Mesothelial cell of epicardium (in vitro differentiated cells): ENCODE measurements at regions not wholly inside any gene's neighbourhood (a gene's known extent, or its start where the extent isn't known, plus 50 kb on each side); places are given as distances from the start of the nearest gene placed in this dataset.
A peak's percentile ranks its signal among the peaks of the same experiment; 100 is the strongest.

Experiments used
- DNase-seq, 2 experiments: peaks; one replicate each; pipeline ENCODE4 v3.0.0; 2021; ENCODE audit warnings: low spot score in 2 of 2; ENCODE audit not compliant: unreplicated experiment in 2 of 2
- H3K27ac Mint-ChIP-seq: 2 replicates; pipeline ENCODE4 v1.8.0; 2021; ENCODE audit warnings: mixed read lengths
- H3K27me3 Mint-ChIP-seq: 2 replicates; pipeline ENCODE4 v1.8.0; 2021; ENCODE audit warnings: low read depth, mixed read lengths
- H3K36me3 Mint-ChIP-seq: 2 replicates; pipeline ENCODE4 v1.8.0; 2021; ENCODE audit warnings: mixed read lengths
- H3K4me1 Mint-ChIP-seq: 2 replicates; pipeline ENCODE4 v1.8.0; 2021; ENCODE audit warnings: mixed read lengths
- H3K4me3 Mint-ChIP-seq: 2 replicates; pipeline ENCODE4 v1.8.0; 2021; ENCODE audit warnings: mild to moderate bottlenecking, moderate library complexity, mixed read lengths
- H3K9me3 Mint-ChIP-seq: 2 replicates; pipeline ENCODE4 v1.8.0; 2021; ENCODE audit warnings: mixed read lengths
- TF ChIP-seq, protein P1 (sequence below): fragments of 200-600 bp; sonication (generic); IDR thresholded peaks from one replicate; pipeline ENCODE4 v1.5.0; 2021; ENCODE audit warnings: antibody characterized with exemption; ENCODE audit not compliant: unreplicated experiment

DNA sequence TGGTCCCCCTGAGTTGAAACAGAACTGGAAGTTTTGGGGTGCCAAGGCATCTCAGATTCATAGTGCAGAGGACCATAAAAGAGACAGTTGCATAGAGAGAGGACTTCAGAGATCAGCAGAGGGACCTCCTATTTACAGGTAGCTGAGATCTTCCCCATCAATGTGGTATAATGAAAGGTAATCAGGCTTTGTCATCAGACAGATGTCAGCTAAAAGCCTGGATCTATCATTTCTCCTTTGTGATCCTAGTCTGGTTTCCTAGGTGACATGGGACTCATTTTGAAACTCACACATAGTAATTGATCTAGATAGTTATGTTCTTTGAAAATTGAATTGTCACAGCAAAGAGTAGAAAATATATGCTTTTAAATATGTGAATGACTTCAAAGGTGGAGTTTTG, 443.5 kb upstream of the MAP2 start:
- TF ChIP-seq, protein P1, sequence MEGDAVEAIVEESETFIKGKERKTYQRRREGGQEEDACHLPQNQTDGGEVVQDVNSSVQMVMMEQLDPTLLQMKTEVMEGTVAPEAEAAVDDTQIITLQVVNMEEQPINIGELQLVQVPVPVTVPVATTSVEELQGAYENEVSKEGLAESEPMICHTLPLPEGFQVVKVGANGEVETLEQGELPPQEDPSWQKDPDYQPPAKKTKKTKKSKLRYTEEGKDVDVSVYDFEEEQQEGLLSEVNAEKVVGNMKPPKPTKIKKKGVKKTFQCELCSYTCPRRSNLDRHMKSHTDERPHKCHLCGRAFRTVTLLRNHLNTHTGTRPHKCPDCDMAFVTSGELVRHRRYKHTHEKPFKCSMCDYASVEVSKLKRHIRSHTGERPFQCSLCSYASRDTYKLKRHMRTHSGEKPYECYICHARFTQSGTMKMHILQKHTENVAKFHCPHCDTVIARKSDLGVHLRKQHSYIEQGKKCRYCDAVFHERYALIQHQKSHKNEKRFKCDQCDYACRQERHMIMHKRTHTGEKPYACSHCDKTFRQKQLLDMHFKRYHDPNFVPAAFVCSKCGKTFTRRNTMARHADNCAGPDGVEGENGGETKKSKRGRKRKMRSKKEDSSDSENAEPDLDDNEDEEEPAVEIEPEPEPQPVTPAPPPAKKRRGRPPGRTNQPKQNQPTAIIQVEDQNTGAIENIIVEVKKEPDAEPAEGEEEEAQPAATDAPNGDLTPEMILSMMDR, result no peak
- no peak for DNase-seq

DNA sequence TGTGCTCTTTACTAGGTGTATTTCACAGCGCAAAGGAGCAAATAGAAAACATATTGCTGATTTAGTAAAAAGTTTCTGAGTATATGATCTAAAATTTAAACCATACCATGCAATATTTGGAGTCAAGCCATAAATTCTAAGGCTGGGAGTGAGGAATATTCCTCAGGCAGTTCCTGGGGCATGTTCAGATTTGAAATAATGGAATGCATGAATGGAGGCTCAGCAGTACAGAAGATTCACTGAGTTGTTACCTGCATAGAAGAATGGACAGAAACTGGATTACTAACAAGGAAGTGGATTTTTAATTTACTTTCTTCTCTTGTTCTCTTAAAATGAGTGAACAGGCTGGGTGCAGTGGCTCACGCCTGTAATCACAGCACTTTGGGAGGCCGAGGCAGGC, 441.0 kb upstream of the MAP2 start:
- TF ChIP-seq, protein P1, result no peak
- DNase-seq, result no peak
- peaks cover under 1% of the 10 kb centered on the region for H3K9me3 Mint-ChIP-seq
- H3K27me3 Mint-ChIP-seq, result no peaks in the 10 kb centered on the region
- H3K4me1 Mint-ChIP-seq, result peaks cover 37% of the 10 kb centered on the region
- H3K4me3 Mint-ChIP-seq, result no peak overlapping the region
- H3K27ac Mint-ChIP-seq, result peak overlapping the region; percentile 89
- H3K36me3 Mint-ChIP-seq, result no peaks in the 10 kb centered on the region

More for the DNA sequence above, 443.5 kb upstream of the MAP2 start:
- no peak overlapping the region for H3K4me3 Mint-ChIP-seq
- H3K36me3 Mint-ChIP-seq, result no peaks in the 10 kb centered on the region
- H3K27me3 Mint-ChIP-seq, result no peaks in the 10 kb centered on the region
- H3K27ac Mint-ChIP-seq, result no peak overlapping the region
- peaks cover 31% of the 10 kb centered on the region for H3K4me1 Mint-ChIP-seq
- no peaks in the 10 kb centered on the region for H3K9me3 Mint-ChIP-seq

DNA sequence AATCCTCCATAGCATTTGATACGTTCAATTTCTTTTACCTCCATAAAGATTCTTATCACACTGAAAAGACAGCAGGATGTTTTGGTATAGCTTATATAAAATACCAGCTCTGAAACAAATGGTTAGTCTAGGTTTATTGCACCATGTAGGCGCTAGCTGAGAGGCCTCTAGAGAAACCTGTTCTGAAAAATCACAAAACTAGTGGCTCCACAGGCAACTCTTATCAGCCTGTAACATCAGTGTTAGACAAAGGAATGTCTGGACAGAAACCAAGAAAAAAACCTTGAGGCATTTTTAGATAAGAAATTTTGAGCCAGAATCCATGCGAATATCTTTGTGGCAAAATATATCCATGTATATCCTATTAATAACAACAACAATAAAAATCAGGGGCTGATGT, 440.4 kb upstream of the MAP2 start:
- DNase-seq, result no peak
- Mint-ChIP-seq H3K4me3 (no peak overlapping the region), H3K27me3 (no peaks in the 10 kb centered on the region), H3K4me1 (peaks cover 37% of the 10 kb centered on the region), H3K9me3 (peaks cover 7% of the 10 kb centered on the region), H3K36me3 (no peaks in the 10 kb centered on the region), H3K27ac (peak overlapping the region; percentile 89)
- TF ChIP-seq, protein P1, result no peak

DNA sequence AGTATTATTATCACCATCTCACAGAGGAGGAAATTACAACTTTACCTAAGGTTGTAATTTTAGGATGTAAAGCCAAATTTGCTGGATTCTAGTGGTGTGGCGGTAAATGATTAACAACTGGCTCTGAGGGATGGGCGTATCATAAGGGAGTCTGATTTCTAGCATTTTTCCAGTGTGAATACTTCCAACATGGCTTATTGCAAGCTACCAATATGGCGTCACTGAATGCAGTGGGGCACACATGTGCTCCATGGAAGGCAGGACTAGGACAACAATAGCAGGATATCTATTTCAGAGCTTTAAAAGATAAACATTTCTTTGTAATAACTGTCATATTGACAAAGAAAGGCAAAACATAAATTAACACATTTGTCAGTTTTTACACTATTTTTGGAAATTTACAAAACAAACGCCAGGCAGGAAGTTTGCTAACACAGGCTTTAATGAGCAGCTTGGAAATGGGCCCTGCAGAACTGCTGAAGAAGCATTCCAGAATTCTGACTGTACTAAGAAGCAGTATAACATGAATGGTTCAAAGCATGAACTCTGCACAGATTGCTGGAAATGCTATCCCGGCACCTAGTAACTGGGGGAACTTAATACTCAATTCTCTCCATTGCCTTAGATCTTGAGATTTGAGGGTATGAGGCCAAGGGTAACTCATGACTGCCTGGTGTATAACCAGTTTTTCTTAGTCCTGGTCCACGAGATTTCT, 439.3 kb upstream of the MAP2 start:
- Mint-ChIP-seq H3K27me3 (no peaks in the 10 kb centered on the region), H3K36me3 (no peaks in the 10 kb centered on the region), H3K4me3 (no peak overlapping the region), H3K4me1 (peaks cover 37% of the 10 kb centered on the region), H3K9me3 (peaks cover 7% of the 10 kb centered on the region), H3K27ac (peak overlapping the region; percentile 73)
- TF ChIP-seq, protein P1, result no peak
- no peak for DNase-seq

DNA sequence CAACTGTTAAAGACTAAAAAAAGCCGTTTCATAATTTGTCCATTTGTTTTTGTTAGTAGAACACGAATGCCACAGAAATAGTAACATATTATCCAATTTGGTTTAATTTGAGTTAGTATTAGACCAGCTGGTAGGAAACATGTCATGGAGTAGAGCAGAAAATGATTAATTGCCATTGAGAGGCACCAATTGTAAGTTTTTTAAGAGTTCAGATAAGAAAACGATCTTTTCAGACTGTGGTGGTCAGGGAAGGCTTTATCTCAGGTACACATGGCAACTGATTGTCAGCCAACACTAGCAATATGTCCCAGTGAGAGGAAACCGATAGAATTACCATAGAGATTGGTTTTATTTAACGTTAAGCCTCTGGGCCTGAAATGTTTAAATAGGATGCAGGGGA, 438.2 kb upstream of the MAP2 start:
- Mint-ChIP-seq H3K9me3 (peaks cover 7% of the 10 kb centered on the region), H3K4me1 (peaks cover 37% of the 10 kb centered on the region), H3K36me3 (no peaks in the 10 kb centered on the region), H3K4me3 (no peak overlapping the region), H3K27me3 (no peaks in the 10 kb centered on the region), H3K27ac (peak overlapping the region; percentile 22)
- TF ChIP-seq, protein P1, result no peak
- DNase-seq, result no peak
